HCT116 (cell line): ENCODE measurements at regions not wholly inside any gene's neighbourhood (a gene's known extent, or its start where the extent isn't known, plus 50 kb on each side); places are given as distances from the start of the nearest gene placed in this dataset.

Source experiments
- ATAC-seq: fragments of 200-7000 bp; cut with Tn5 transposase; 2 replicates; pipeline ENCODE4 v1.9.1; 2020; ENCODE audit warnings: mild to moderate bottlenecking, moderate library complexity
- BruUV-seq: library from RNA; stranded (reverse); fragments of 400-500 nt; replicated peaks from 2 replicates; lab custom pipeline; 2021; lab: Mats Ljungman, UMichigan
- CTCF ChIA-PET: fragments of 300-600 bp; sonication (Branson Sonifier 250); formaldehyde crosslinking; loops from one replicate; lab custom pipeline; 2021; ENCODE audit warnings: antibody characterized with exemption; lab: Charles Lee
- POLR2A ChIA-PET: fragments of 300-600, 350-600 bp; sonication (Branson Sonifier 250); formaldehyde crosslinking; loops from one replicate; lab custom pipeline; 2021; ENCODE audit warnings: antibody characterized with exemption; lab: Charles Lee
- RAD21 ChIA-PET, 2 experiments: fragments of 300-600 bp; sonication (Branson Sonifier 250); formaldehyde crosslinking; loops; one replicate each; lab custom pipeline; 2023; ENCODE audit warnings: low total read pairs in 2 of 2; ENCODE audit not compliant: uncharacterized antibody in 2 of 2, unreplicated experiment in 2 of 2, low non-redundant PET in 1 of 2; lab: Charles Lee
- DNase-seq: peaks from one replicate; pipeline ENCODE4 v3.0.0-alpha.2; 2010; ENCODE audit warnings: low read depth, low spot score
- H2AFZ ChIP-seq: fragments of 200-600 bp; shearing (Covaris generic), sonication (generic); 2 replicates; pipeline ENCODE4 v1.6.1; 2017; ENCODE audit warnings: low read depth, mixed run types, mixed read lengths, antibody characterized with exemption, low read length; ENCODE audit not compliant: poor library complexity, severe bottlenecking
- H3K27ac ChIP-seq: 2 replicates; pipeline ENCODE4 v1.5.1; 2012; ENCODE audit warnings: low read depth, low read length
- H3K27me3 ChIP-seq: fragments of 200-600 bp; sonication (generic); 2 replicates; pipeline ENCODE4 v1.6.1; 2016; ENCODE audit warnings: mixed run types, low read length, mixed read lengths; ENCODE audit not compliant: insufficient read depth
- H3K36me3 ChIP-seq, 2 experiments: fragments of 200-500 bp in 1 of 2; fragments of 200-600 bp in 1 of 2; sonication (Bioruptor generic) in 1 of 2; sonication (generic) in 1 of 2; 2 replicates each; pipeline versions ENCODE4 v1.5.1 to v1.6.1; 2014 to 2016; ENCODE audit warnings: low read length in 2 of 2, inconsistent platforms in 1 of 2, mixed read lengths in 1 of 2, mixed run types in 1 of 2; ENCODE audit not compliant: insufficient read depth in 2 of 2, control insufficient read depth in 1 of 2
- H3K4me1 ChIP-seq, 2 experiments: fragments of 200-600 bp in 1 of 2; sonication (generic) in 1 of 2; 2 replicates each; pipeline versions ENCODE4 v1.5.1 to v1.6.1; 2012 to 2017; ENCODE audit warnings: low read length in 2 of 2, inconsistent platforms in 1 of 2, mild to moderate bottlenecking in 1 of 2, mixed read lengths in 1 of 2, mixed run types in 1 of 2, moderate library complexity in 1 of 2; ENCODE audit not compliant: insufficient read depth in 2 of 2, control insufficient read depth in 1 of 2
- H3K4me2 ChIP-seq: fragments of 200-600 bp; sonication (generic); 2 replicates; pipeline ENCODE4 v1.6.1; 2017; ENCODE audit warnings: mixed run types, low read length, mixed read lengths
- H3K4me3 ChIP-seq, 2 experiments: fragments of 200-600 bp in 1 of 2; sonication (generic) in 1 of 2; replicated peaks in 1 of 2; 2 replicates each; pipeline ENCODE4 v1.5.1; 2011 to 2016; ENCODE audit warnings: low read length in 2 of 2, control low read depth in 1 of 2, low read depth in 1 of 2, mild to moderate bottlenecking in 1 of 2, mixed read lengths in 1 of 2, mixed run types in 1 of 2
- H3K79me2 ChIP-seq: fragments of 200-600 bp; sonication (generic); 2 replicates; pipeline ENCODE4 v1.6.1; 2017; ENCODE audit warnings: mild to moderate bottlenecking, mixed run types, low read length, moderate library complexity, mixed read lengths; ENCODE audit not compliant: insufficient read depth
- H3K9ac ChIP-seq: fragments of 200-600 bp; sonication (generic); 2 replicates; pipeline ENCODE4 v1.6.1; 2016; ENCODE audit warnings: low read length, mixed read lengths
- H3K9me2 ChIP-seq: fragments of 200-600 bp; sonication (generic), shearing (Covaris generic); 2 replicates; pipeline ENCODE4 v1.6.1; 2017; ENCODE audit warnings: mixed run types, mild to moderate bottlenecking, moderate library complexity; ENCODE audit not compliant: insufficient read depth
- H3K9me3 ChIP-seq, 2 experiments: fragments of 200-500 bp in 1 of 2; fragments of 200-600 bp in 1 of 2; sonication (Bioruptor generic) in 1 of 2; sonication (generic) in 1 of 2; 2 replicates each; pipeline ENCODE4 v1.6.1; 2014 to 2017; ENCODE audit warnings: low read length in 2 of 2, mixed read lengths in 2 of 2, inconsistent platforms in 1 of 2, low read depth in 1 of 2, mild to moderate bottlenecking in 1 of 2, mixed run types in 1 of 2, moderate library complexity in 1 of 2; ENCODE audit not compliant: control insufficient read depth in 1 of 2, insufficient read depth in 1 of 2
- H4K20me1 ChIP-seq: fragments of 200-600 bp; sonication (generic), shearing (Covaris generic); 2 replicates; pipeline ENCODE4 v1.6.1; 2017; ENCODE audit warnings: mixed run types, mild to moderate bottlenecking, moderate library complexity; ENCODE audit not compliant: insufficient read depth
- EGR1 ChIP-seq: IDR thresholded peaks from 2 replicates; pipeline ENCODE4 v1.6.1; 2012; ENCODE audit warnings: low read depth
- FOSL1 ChIP-seq: IDR thresholded peaks from 2 replicates; pipeline ENCODE4 v1.6.1; 2012; ENCODE audit warnings: low read depth
- JUND ChIP-seq: IDR thresholded peaks from 2 replicates; pipeline ENCODE4 v1.6.1; 2012
- RAD21 ChIP-seq: IDR thresholded peaks from 2 replicates; pipeline ENCODE4 v1.6.1; 2012; ENCODE audit warnings: low read depth, mild to moderate bottlenecking
- SRF ChIP-seq: IDR thresholded peaks from 2 replicates; pipeline ENCODE4 v1.6.1; 2012; ENCODE audit warnings: low read depth
- TCF7L2 ChIP-seq: IDR thresholded peaks from 2 replicates; pipeline ENCODE4 v1.7.0; 2011; ENCODE audit warnings: borderline replicate concordance, inconsistent platforms; ENCODE audit not compliant: insufficient read depth, insufficient read length; ENCODE audit errors: extremely low read depth
- YY1 ChIP-seq: IDR thresholded peaks from 2 replicates; pipeline ENCODE4 v1.6.1; 2011; ENCODE audit warnings: low read length, low read depth, moderate library complexity, mild to moderate bottlenecking; ENCODE audit not compliant: insufficient replicate concordance; ENCODE audit errors: extremely low read depth
- ZNF274 ChIP-seq: fragments of 200-500 bp; sonication (Bioruptor generic); IDR thresholded peaks from 2 replicates; pipeline ENCODE4 v1.6.1; 2014; ENCODE audit warnings: mild to moderate bottlenecking, low read depth, low read length, inconsistent platforms
- intact Hi-C: fragments of 100-400 bp; cut with micrococcal nuclease; formaldehyde crosslinking; loops from 2 replicates; pipeline ENCODE4 v1.10.0; 2022
- TF ChIP-seq, protein P1 (sequence below), 3 experiments: fragments of 200-600 bp in 1 of 3; sonication (generic) in 1 of 3; IDR thresholded peaks in 2 of 3; conservative IDR thresholded peaks in 1 of 3; 2 replicates each; pipeline ENCODE4 v1.5.1; 2012 to 2017; ENCODE audit warnings: low read depth in 2 of 3, low read length in 2 of 3, antibody characterized with exemption in 1 of 3, borderline replicate concordance in 1 of 3, control low read depth in 1 of 3, mild to moderate bottlenecking in 1 of 3, mixed read lengths in 1 of 3, mixed run types in 1 of 3, moderate library complexity in 1 of 3; ENCODE audit not compliant: insufficient read depth in 1 of 3
- TF ChIP-seq, protein P2 (sequence below): IDR thresholded peaks from 2 replicates; pipeline ENCODE4 v1.6.1; 2012
- TF ChIP-seq, protein P3 (sequence below): IDR thresholded peaks from 2 replicates; pipeline ENCODE4 v1.6.1; 2011; ENCODE audit warnings: mild to moderate bottlenecking, low read length, moderate library complexity; ENCODE audit not compliant: insufficient replicate concordance; ENCODE audit errors: extremely low read depth

DNA sequence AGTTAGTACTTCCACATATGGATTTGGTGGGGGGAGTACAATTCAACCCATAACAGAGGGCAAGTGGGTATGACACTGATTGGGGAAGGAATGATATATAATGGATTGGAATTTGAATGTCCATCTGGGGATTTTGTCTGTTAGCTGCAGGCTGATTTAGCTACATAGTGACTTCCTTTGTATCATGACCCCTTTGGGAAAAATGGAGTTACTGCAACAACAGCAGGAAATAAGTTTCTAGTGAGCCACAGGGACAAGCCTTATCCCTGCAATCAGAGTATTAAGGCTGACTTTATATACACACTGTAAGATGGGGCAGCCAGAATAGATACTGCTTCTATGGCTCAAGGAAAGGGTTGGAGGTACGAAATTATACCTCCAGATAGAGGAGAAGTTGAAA, 404.4 kb upstream of the MEIS1 start:
- no peak overlapping the region for H3K4me2 ChIP-seq
- no peaks in the 10 kb centered on the region for H3K79me2 ChIP-seq
- ChIA-PET RAD21 (no interaction called here), POLR2A (no interaction called here)
- H3K9ac ChIP-seq = no peak overlapping the region
- no peaks in the 10 kb centered on the region for H3K4me1 ChIP-seq
- no peaks in the 10 kb centered on the region for H3K9me3 ChIP-seq
- H3K4me3 ChIP-seq = no peak overlapping the region
- no peak overlapping the region for H2AFZ ChIP-seq
- no peaks in the 10 kb centered on the region for H4K20me1 ChIP-seq
- TF ChIP-seq, protein P1, sequence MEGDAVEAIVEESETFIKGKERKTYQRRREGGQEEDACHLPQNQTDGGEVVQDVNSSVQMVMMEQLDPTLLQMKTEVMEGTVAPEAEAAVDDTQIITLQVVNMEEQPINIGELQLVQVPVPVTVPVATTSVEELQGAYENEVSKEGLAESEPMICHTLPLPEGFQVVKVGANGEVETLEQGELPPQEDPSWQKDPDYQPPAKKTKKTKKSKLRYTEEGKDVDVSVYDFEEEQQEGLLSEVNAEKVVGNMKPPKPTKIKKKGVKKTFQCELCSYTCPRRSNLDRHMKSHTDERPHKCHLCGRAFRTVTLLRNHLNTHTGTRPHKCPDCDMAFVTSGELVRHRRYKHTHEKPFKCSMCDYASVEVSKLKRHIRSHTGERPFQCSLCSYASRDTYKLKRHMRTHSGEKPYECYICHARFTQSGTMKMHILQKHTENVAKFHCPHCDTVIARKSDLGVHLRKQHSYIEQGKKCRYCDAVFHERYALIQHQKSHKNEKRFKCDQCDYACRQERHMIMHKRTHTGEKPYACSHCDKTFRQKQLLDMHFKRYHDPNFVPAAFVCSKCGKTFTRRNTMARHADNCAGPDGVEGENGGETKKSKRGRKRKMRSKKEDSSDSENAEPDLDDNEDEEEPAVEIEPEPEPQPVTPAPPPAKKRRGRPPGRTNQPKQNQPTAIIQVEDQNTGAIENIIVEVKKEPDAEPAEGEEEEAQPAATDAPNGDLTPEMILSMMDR (IDR thresholded peaks at IDR 0.05 in 2 of 3, conservative IDR thresholded peaks at IDR 0.05 in 1 of 3; ENCODE audit: borderline replicate concordance in 1 of 3, insufficient read depth in 1 of 3, low read depth in 2 of 3, low read length in 2 of 3) = peak in 1 of 3 experiments; percentile 34; a peak in 1 of 6 replicates
- TF ChIP-seq FOSL1 = no peak
- TF ChIP-seq, all 23 proteins: peak for 1
- DNase-seq = peak; percentile 3
- CTCF ChIA-PET = no interaction called here
- Histone ChIP-seq H3K9me2 (no peaks in the 10 kb centered on the region), H3K27ac (no peak overlapping the region), H3K27me3 (no peaks in the 10 kb centered on the region), H3K36me3 (no peaks in the 10 kb centered on the region)
- BruUV-seq = no TSS peak
- intact Hi-C loops = no loop called here
- peak; percentile 65; the same call in 1 of the 2 replicates for ATAC-seq

DNA sequence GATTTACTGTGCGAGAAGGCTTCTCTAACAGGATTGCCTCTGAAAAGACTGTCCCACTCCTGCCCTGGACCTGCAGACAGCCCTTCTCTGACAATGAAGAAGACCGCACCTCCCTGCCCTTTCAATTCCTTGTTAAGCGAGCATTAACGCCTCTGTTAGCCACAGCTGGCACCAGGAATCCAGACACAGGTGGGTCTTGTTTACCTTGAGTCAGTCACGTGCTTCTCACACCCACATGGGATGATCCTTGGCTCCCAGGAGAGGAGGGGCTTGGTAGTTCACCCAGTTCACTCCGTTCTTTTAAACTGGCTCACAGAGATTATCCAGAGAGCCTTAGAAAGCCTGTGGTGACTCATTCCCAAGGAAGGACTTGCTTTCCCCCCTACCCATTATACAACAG, 410.5 kb upstream of the MEIS1 start:
- no peak overlapping the region for H2AFZ ChIP-seq
- ATAC-seq (no peak), DNase-seq (no peak)
- intact Hi-C loops = no loop called here
- H3K27me3 ChIP-seq = peaks cover 4% of the 10 kb centered on the region; the same call in 1 of the 2 replicates
- ChIA-PET RAD21 (no interaction called here), POLR2A (no interaction called here), CTCF (no interaction called here)
- H3K36me3 ChIP-seq = no peaks in the 10 kb centered on the region
- H3K4me1 ChIP-seq = no peaks in the 10 kb centered on the region
- no TSS peak for BruUV-seq
- H3K9ac ChIP-seq = no peak overlapping the region
- no peaks in the 10 kb centered on the region for H4K20me1 ChIP-seq
- no peak overlapping the region for H3K27ac ChIP-seq
- no peak overlapping the region for H3K4me2 ChIP-seq
- H3K9me2 ChIP-seq = no peaks in the 10 kb centered on the region
- H3K79me2 ChIP-seq = no peaks in the 10 kb centered on the region
- no peaks in the 10 kb centered on the region for H3K9me3 ChIP-seq
- H3K4me3 ChIP-seq = no peak overlapping the region
- no peak for TF ChIP-seq ZNF274
- TF ChIP-seq, protein P2, sequence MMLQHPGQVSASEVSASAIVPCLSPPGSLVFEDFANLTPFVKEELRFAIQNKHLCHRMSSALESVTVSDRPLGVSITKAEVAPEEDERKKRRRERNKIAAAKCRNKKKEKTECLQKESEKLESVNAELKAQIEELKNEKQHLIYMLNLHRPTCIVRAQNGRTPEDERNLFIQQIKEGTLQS = no peak
- TF ChIP-seq, protein P3, sequence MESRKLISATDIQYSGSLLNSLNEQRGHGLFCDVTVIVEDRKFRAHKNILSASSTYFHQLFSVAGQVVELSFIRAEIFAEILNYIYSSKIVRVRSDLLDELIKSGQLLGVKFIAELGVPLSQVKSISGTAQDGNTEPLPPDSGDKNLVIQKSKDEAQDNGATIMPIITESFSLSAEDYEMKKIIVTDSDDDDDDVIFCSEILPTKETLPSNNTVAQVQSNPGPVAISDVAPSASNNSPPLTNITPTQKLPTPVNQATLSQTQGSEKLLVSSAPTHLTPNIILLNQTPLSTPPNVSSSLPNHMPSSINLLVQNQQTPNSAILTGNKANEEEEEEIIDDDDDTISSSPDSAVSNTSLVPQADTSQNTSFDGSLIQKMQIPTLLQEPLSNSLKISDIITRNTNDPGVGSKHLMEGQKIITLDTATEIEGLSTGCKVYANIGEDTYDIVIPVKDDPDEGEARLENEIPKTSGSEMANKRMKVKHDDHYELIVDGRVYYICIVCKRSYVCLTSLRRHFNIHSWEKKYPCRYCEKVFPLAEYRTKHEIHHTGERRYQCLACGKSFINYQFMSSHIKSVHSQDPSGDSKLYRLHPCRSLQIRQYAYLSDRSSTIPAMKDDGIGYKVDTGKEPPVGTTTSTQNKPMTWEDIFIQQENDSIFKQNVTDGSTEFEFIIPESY = no peak
- no peak for TF ChIP-seq JUND
- TF ChIP-seq SRF = no peak
- TF ChIP-seq FOSL1 = no peak
- TF ChIP-seq, protein P1 (IDR thresholded peaks at IDR 0.05 in 2 of 3, conservative IDR thresholded peaks at IDR 0.05 in 1 of 3; ENCODE audit: borderline replicate concordance in 1 of 3, insufficient read depth in 1 of 3, low read depth in 2 of 3, low read length in 2 of 3) = no peak
- TF ChIP-seq YY1 = no peak
- no peak for TF ChIP-seq RAD21
- TF ChIP-seq TCF7L2 = no peak
- no peak for TF ChIP-seq EGR1
